HG03139 (cell line): ENCODE measurements at regions not wholly inside any gene's neighbourhood (a gene's known extent, or its start where the extent isn't known, plus 50 kb on each side); places are given as distances from the start of the nearest gene placed in this dataset.

Experiments used
- ATAC-seq: cut with Tn5 transposase; IDR thresholded peaks from one replicate; pipeline ENCODE4 v1.9.1; 2021; ENCODE audit not compliant: unreplicated experiment

DNA sequence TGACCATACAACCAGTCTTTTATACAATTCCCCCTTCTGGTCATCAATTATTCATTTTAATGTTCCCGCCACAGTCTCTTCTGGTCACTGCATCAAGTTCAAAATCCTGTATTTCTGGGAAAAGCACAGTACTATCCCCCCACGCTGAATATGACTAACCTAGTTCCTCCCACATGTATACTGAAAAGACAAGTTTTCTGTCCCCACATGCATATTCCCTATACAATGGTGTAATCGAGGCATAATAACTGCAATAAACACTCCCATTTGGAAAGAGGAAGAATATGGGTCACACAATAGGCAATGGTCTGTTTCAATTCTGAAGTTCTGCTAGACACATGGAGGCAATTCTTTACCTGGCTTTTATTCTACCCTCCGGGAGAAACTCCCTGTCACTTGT is 344.9 kb downstream of the EFNA5 start:
- ATAC-seq = no peak

GRCh38 chr5:107324809-107325208 is 345.9 kb downstream of the EFNA5 start:
- ATAC-seq = no peak

GRCh38 chr5:107324071-107324470 is 346.7 kb downstream of the EFNA5 start:
- ATAC-seq = no peak

GRCh38 chr5:107323536-107323935 is 347.2 kb downstream of the EFNA5 start:
- ATAC-seq = no peak

- ATAC-seq = no peak
Observed at GRCh38 chr5:107322936-107323335, 347.8 kb downstream of the EFNA5 start.

- ATAC-seq = no peak
Observed at GRCh38 chr5:107321906-107322305, 348.8 kb downstream of the EFNA5 start.

GRCh38 chr5:107320846-107321245 is 349.9 kb downstream of the EFNA5 start:
- no peak for ATAC-seq

DNA sequence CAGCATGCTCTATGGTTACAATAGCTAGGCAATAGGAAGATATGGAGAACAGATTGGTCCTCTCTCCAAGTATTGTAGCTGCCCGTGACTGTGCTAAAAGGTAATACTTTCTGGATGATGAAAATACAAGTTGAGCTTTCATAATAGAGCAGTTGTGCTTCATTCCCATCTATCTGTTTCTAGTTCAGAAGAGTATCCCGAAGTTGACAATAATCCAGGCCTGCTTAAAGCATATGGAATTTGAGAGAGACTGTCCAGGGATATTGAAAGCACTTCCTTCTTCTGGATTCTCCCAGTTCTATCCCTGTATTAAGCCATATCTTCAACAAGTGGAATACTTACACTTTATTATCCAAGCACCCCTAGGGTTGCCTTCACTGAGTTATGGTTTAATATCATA is 350.4 kb downstream of the EFNA5 start:
- no peak for ATAC-seq

DNA sequence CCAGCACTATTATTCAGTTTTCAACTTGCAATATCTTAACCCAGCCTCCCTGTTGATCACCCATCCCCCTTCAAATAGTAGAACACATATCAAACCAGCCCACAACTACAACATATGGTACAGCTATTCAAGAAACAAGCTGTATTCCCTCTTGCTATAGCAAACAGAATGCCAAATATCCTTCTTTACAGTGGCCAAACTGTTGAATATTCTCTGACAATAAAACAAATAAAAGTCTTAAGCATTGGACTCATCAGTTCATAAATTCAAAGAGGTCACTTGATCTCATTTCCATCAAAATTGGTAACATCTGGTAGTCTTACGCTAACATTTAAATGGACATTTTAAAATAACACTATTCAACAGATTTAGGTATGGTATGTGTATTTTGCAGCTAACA is 350.8 kb downstream of the EFNA5 start:
- no peak for ATAC-seq

GRCh38 chr5:107314330-107314729 is 356.4 kb downstream of the EFNA5 start:
- ATAC-seq = no peak

DNA sequence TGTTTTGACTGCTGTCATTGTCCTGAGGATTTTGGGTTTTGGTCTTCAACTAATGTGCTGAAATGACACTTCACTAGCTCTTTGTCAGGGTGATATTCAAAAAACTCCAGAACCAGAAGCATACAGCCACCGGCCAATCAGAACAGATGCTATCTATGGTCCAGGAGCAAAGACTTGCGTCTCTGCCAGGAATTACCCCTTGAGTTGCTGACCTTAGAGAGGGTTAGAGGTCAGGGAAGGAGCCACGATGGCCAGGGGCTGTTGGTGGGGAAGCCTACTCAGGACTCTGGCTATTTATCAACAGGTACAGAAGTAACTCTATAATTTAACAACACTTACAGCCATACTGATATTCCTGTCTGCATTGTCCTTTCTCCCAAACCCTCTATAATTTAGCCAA is 356.8 kb downstream of the EFNA5 start:
- no peak for ATAC-seq

DNA sequence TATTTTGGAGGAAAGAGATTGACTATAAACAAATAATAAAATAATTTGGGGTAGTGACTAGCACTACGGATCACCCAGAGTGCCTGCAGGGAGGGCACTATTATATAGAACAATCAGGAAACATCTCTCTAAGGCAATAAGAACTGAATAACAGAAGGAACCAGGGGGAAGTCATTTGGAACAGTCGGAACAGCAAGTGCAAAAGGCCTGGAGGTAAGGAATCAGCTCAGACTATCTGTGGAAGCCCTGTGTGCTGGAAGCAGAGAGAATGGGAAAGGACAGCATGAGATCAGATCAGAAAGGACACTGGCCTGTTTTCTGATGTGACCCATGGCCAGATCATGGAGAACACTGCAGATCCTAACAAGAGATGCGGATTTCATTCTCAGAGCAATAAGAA is 357.6 kb downstream of the EFNA5 start:
- ATAC-seq = no peak

GRCh38 chr5:107310181-107310580 is 360.6 kb downstream of the EFNA5 start:
- ATAC-seq = no peak

DNA sequence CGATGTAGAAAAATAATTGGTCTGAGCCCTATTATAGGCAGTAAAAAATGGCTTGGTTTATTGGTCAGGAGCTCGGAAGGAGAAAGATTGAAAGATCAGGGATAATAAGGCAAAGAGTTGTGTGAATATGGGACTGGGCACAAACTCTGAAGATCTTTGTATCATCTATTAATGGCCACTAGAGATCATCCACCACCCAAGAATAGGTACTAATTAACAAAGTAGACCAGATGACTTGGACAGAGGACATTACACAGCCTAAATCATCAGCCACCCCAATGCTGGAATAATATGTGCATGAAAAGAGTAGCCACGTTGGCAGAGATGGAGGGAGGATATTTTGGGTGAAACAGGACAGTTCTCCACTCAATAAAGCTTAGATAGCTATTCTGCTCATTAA is 364.1 kb downstream of the EFNA5 start:
- no peak for ATAC-seq

GRCh38 chr5:107306002-107306401 is 364.7 kb downstream of the EFNA5 start:
- no peak for ATAC-seq

DNA sequence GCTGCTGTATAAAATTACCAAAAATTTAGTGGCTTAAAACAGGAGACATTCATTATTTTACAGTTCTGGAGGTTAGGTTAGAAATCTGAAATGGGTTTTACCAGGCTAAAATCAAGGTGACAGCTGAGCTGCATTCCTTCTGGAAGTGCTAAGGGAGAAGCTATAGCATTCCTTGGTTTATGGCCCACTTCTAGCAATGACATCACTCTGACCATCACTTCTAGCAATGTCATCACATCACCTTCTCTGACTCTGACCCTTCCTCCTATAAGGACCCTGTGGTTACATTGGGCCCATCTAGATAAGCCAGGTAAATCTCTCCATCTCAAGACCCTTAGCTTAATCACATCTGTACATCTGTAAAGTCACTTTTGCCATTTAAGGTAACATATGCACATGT is 366.1 kb downstream of the EFNA5 start:
- ATAC-seq = no peak

DNA sequence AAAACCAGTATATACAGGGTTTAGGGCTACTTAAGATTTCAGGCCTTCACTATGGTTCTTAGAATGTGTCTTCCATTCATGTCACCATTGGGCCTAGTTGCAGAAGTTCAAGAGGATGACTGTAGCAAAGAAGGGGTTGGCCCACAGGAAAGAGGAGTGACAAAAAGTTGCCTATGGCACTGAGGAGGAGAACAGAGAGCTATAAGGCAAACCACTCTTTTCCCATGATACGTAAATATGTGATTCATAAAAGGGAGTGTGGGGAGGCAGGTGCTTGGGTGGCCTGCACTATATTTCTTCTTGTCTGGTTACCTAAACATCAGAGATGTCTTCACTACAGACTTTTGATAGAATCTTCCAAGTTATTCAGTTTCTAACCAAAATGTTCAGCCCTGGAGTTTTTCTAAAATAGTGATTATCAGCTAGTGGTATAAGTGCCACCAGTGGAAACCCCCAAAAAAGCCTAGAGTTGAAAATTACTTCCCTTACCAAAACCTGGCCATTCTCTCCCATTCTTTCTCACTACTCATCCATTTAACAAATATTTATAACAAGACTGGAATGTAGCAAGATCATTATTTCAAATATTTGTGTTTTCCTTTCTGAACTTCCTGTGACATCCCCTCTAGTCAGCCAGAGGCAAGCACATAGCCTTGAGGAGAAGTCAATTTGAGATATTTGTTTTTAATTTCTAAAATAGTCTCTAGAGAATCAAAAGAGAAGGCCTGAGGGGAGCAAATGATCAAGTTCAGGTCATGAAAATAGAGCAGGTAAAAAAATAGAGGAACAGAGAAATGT is 367.4 kb downstream of the EFNA5 start:
- no peak for ATAC-seq

DNA sequence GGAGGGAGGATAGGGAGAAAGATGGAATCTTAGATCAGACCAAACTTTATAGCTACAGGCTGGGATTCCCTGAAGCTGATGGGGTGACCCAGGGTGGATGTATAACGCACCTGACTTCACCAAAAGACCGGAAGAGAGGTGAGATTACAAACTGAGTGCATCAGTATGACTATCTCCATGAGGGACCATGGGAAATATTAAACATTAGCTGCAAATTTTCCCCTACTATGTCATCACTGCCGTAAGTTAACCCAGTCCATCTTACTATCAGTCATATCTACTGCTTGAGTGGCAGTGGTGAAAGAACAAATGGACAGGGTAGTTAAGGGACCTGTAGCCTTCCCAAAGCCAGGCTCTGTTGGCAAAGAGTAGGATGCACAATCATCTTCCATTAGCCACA is 368.3 kb downstream of the EFNA5 start:
- no peak for ATAC-seq

GRCh38 chr5:107301999-107302398 is 368.7 kb downstream of the EFNA5 start:
- no peak for ATAC-seq

DNA sequence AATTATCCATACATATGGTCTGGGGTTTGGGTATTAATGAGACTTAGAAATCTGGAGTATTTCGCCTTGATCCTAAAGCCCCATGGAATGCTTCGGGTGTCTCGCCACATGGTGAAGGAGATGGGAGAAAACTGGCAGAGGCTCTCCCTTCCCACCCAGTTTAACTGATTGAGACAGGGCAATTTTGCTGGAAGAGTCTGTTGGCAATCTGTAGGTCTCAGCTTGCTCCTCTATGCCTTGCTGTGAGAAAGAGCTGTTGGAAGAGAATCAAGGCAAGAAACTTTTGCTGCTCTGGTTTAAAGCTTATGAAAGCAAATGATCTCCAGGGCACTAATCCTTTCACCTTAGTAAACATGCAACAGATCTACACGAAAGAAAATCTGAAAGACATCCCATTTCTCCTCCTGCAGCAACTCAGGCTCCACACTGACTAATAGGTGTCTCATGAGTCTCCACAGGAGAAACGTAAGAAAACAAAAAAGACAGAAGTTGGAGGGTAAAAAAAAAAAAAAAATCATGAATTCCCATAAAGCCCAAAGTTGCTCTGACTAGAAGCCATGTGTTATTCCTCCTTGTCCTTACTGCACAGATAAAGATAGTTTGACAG is 369.9 kb downstream of the EFNA5 start:
- ATAC-seq = no peak

GRCh38 chr5:107296572-107296971 is 374.2 kb downstream of the EFNA5 start:
- peak; percentile 41 for ATAC-seq

DNA sequence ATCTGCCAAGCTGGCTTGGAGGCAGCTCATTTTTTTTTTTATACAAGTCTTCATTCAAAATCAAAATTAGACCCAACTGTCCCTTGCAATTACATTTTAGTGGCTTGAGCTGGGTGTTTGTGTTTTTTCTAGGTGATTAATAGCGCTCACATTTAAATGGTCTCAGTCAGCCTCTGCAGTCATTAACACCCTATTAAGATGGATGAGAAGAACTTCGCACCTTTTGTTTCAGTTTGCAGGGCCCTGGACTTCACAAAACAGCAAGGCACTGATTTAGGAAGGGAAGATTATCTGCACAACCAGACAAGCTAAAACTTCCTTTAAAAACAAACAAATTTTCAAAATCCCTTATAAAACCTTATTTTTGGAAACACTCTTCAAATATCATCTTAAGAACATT is 374.8 kb downstream of the EFNA5 start:
- no peak for ATAC-seq

GRCh38 chr5:107294669-107295068 is 376.1 kb downstream of the EFNA5 start:
- ATAC-seq = no peak
